HG02884 (cell line): ENCODE measurements at regions not wholly inside any gene's neighbourhood (a gene's known extent, or its start where the extent isn't known, plus 50 kb on each side); places are given as distances from the start of the nearest gene placed in this dataset.
"Not testable (repeated sequence)": the region's sequence is repeated elsewhere in the genome, so short reads cannot be mapped to it uniquely, and the experiment has no call there.

Experiments used
- ATAC-seq: cut with Tn5 transposase; IDR thresholded peaks from one replicate; pipeline ENCODE4 v1.9.1; 2021; ENCODE audit warnings: mild to moderate bottlenecking, moderate library complexity; ENCODE audit not compliant: unreplicated experiment

DNA sequence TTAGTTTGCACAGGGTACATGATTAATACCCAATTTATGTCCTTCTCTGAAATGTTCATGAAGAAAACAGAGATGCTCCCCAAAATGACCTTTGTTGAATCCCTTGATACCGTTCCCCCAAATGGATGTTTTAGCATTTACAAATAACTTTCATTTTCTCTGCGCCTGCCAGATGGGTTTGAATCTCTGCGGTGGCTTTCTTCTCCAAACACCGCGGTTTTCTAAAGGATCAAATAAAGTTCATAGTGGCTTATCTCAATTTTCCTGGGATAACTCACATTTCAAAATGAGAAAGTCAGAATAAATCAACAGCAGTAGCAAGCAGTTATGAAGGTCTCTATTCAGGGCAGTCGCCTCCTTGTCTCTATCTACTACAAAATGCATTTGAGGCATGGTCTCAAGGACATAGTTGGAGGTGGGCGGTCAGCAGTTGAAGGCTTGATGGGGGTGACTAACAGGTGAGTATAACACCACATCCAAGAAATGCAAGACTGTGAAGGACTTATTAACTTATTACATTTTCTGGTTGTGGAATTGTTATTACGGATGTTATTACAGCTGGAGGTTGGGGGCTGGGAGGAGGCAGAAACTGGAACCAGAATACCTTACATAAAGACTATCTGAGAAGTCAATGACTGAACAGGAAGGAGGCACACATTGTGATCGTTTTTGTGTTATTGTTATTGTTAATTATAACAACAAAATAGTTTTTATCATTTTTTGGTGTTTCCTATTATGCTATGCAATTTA lies 1513.3 kb downstream of the FAM181B start:
- ATAC-seq = no peak

DNA sequence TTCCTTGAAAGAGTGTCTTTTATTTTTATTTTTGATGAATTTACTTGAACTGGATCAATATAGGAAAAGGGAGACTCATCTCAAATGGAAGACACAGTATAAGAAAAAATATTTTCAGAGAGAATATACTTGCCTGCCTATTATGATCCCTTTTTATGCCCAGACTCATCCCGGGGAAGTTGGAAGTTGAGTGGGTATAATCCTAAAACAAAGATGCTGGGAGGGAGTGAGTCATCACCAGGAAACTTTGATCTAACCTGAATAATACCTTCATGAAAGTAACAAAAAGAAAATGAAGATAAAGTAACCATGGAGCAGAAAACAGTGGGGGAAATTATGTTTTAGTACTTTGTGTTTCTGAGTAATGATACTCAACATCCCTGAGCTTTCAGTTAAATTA lies 1514.0 kb downstream of the FAM181B start:
- ATAC-seq = no peak

DNA sequence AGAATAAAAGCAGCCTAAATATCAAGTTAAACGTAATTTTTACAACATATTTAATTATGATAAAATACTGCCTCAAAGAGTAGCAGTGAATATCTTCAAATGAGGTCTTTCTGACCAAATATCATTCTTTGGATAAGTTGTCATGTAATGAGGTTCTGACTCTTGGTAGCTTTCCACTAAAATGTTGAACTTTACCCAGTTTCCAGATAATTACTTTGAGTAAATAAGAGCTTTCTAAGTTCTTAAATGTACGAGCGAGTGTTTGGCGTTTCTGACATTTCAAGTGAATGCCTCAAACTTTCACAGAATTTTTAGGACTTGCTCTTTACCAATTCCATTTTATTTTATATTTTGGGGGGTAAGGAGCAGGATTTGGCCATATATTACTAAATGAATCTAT lies 1515.2 kb downstream of the FAM181B start:
- no peak for ATAC-seq

DNA sequence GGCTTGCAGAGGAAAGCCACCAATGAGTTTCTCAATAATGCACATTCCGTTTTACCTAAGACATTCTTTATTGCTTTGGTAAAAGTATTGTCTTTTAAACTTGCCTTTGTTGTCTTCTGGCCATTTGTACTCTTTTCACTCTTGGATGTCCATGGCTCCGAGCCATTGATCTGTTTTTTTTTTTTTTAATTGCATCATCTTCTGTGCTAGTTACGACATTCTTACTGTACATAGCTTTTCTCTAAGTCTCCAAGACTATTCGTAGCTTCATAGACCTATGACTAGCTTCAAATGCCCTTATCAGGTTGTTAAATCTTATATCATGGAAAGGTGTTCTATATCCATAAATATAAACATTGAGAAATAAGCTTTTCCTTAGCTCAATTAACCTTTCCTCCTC lies 1522.6 kb downstream of the FAM181B start:
- no peak for ATAC-seq

DNA sequence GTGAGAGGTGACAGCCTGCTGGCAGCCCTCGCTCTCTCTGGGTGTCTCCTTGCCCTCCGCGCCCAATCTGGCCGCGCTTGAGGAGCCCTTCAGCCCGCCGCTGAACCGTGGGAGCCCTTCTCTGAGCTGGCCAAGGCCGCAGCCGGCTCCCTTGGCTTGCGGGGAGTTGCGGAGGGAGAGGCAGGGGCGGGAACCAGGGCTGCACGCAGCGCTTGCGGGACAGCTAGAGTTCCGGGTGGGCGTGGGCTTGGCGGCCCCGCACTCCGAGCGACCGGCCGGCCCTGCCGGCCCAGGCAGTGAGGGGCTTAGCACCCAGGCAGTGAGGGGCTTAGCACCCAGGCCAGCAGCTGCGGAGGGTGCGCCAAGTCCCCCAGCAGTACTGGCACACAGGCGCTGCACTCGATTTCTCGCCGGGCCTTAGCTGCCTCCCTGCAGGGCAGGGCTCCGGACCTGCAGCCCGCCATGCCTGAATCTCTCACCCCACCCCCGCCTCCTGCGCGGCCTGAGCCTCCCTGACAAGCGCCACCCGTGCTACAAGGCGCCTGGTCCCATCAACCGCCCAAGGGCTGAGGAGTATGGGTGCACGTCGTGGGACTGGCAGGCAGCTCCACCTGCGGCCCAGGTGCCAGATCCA lies 1526.1 kb downstream of the FAM181B start:
- no peak for ATAC-seq

DNA sequence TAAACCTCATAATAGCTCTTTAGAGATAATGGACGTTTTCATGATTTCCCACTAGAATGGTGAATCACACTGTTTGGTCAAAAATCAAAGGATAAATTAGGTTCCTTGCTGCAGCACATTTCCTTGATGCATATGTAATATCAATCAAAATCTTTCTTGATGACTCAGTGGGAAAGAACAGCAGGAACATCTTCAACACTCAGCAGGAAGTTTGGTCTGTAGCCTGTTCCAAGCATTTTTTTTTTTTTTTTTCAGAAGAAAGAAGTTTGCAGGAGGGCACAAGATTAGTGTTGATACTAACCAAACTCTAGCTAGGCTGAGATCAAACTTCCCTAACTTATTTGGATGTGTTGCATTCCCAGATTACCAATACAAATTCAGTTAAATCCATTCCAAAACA lies 1529.8 kb downstream of the FAM181B start:
- no peak for ATAC-seq

- ATAC-seq = no peak
These were observed 1536.3 kb downstream of the FAM181B start for GRCh38 chr11:81197396-81197795.

- ATAC-seq = no peak
These were observed 1541.1 kb downstream of the FAM181B start for GRCh38 chr11:81192516-81192915.

GRCh38 chr11:81190546-81190945 lies 1543.1 kb downstream of the FAM181B start:
- no peak for ATAC-seq

- ATAC-seq = not testable (repeated sequence)
These were observed 1546.6 kb downstream of the FAM181B start for GRCh38 chr11:81187033-81187432.

DNA sequence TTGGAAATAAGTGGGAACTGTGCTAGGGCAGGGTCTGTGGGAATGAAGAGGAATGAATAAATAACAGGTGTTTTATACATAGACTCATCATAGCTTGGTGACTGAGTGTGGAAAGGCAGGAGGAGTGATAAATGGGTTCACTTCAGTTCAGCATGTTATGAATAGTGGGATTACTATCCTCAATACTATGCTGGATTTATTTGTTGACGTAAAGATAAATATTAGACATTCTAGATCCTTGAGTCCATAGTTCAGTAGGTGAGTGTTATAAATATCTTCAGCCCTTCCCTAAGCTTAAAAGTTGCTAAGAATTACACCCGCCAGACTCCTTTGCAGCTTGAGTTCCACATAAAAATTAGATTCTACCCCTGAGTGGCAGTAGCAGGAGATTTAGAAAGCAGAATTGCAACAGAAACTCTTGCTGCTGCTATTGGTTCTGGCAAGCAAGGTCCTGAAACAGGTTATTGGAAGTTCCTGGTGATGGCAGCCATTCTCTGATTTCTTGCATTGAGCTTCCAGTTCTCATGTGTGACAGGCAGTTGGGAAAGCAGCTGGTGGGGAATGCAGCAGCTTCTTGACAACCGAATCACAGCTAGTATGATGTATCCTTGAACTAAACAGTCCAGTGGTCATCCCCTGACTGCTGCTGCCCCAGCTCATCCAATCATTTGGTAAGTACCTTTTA lies 1558.9 kb downstream of the FAM181B start:
- no peak for ATAC-seq

- no peak for ATAC-seq
These were observed 1568.5 kb downstream of the FAM181B start for GRCh38 chr11:81165164-81165563.

- no peak for ATAC-seq
These were observed 1573.8 kb downstream of the FAM181B start for GRCh38 chr11:81159900-81160299.

- no peak for ATAC-seq
These were observed 1598.1 kb downstream of the FAM181B start for GRCh38 chr11:81135570-81135969.

GRCh38 chr11:81129618-81130017 lies 1604.0 kb downstream of the FAM181B start:
- no peak for ATAC-seq

- ATAC-seq = no peak
These were observed 1620.9 kb downstream of the FAM181B start for GRCh38 chr11:81112718-81113117.

DNA sequence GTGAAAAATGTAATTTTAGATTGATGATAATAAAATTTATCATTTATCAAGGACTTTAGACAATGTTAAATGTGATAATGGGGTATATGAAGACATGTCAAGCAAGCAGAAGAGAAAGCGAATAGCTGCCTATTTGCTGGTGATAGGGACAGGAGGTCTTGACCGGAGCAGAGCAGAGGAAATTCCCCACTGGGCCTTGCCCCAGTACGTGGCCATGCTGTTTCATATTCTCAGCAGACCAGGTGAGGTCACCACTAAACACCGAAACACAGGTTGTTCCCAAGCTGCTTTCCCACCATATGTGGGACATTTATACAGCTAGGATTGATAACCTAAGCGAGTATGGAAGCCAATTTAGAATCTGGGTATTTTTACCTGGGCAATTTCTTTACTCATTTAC lies 1629.6 kb downstream of the FAM181B start:
- no peak for ATAC-seq

GRCh38 chr11:81098471-81098870 lies 1635.2 kb downstream of the FAM181B start:
- no peak for ATAC-seq

DNA sequence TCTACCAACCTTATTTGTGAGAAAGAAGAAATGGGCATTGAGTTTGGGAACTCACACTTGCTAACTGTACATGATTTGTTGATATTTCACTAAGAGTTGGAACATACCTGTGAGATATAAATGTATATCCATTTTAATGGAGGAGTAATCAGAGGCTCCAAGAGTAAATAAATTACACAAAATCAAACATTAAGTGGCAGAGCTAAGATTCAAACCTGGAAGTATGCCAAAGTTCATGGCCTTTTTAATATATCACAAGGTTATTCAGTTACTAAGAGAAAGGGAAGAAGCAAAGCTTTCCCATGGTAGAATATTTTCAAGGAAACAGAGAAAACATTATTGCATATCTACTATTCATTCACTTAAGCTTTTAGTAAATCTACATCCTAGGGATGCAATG lies 1641.1 kb downstream of the FAM181B start:
- no peak for ATAC-seq

DNA sequence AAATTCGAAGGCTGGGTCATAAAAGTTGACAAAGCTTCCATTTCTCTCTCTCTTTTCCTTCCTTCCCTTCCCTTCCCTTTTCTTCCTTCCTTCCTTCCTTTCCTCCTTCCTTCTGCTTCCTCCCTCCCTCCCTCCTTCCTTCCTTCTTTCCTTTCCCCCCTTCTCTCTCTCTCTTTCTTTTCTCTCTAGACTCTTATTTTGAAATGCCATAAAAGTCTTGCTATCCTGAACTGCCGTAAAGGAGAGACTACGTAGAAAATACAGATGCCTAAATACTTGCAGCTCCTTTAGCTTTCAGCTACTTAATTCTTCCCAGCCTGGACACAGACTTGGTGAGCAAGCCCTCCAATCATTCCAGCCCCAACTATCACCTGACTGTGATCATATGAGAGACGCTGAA lies 1644.4 kb downstream of the FAM181B start:
- ATAC-seq = no peak

DNA sequence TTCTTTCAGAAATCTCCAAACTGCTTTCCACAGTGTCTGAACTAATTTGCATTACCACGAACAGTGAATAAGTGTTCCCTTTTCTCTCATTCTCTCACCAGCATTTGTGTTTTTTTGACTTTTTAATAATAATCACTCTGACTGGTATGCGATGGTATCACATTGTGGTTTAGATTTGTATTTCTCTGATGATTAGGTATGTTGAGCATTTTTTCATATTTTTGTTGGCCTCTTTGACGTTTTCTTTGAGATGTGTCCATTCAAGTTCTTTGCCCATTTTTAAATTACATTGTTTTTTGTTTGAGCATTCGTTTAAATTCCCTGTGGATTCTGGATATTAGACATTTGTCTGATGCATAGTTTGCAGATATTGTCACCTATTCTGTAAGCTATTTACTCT lies 1639.6 kb upstream of the TENM4 start:
- ATAC-seq = no peak

DNA sequence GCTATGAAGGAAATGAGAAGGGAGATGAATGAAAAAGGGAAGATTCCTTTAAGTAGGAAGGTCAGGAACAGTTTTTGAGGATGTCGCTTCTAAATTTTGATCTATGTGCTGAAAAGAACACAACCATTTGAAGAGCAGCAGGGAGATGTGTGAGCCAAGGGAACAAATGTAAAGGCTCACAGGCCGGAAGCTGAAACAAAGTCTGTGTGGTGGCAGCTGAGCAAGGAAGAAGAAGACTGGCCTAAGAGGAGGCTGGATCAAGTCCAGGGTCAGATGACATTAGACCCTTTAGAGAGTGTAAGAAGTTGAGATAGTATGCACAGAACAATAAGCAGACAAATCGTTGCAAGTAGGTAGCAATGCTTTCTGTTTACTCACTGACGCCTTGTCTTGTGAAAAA lies 1631.4 kb upstream of the TENM4 start:
- ATAC-seq = no peak
